GM12878 (cell line): ENCODE measurements at regions not wholly inside any gene's neighbourhood (a gene's known extent, or its start where the extent isn't known, plus 50 kb on each side); places are given as distances from the start of the nearest gene placed in this dataset.

ENCODE experiments used
- ATAC-seq: fragments of 200-7000 bp; cut with Tn5 transposase; 3 replicates; pipeline ENCODE4 v1.9.1; 2020; ENCODE audit warnings: mild to moderate bottlenecking, moderate library complexity
- BruUV-seq: library from RNA; stranded (reverse); fragments of 400-500 nt; replicated peaks from 2 replicates; lab custom pipeline; 2021; lab: Mats Ljungman, UMichigan
- CTCF ChIA-PET: fragments of 300-600 bp; sonication (Branson Sonifier 250); formaldehyde crosslinking; extraction: SDS; loops from one replicate; lab custom pipeline; 2021; ENCODE audit warnings: inconsistent platforms; lab: Yijun Ruan, JAX
- POLR2A ChIA-PET: fragments of 350-600 bp; formaldehyde crosslinking; extraction: SDS; loops from one replicate; lab custom pipeline; 2021; ENCODE audit warnings: inconsistent platforms; lab: Charles Lee
- RAD21 ChIA-PET: fragments of 300-600 bp; sonication (Branson Sonifier 250); formaldehyde crosslinking; loops from one replicate; lab custom pipeline; 2023; ENCODE audit warnings: antibody characterized with exemption; ENCODE audit not compliant: unreplicated experiment; lab: Charles Lee
- SMC1A ChIA-PET: fragments of 300-600 bp; sonication (Branson Sonifier 250); formaldehyde crosslinking; loops from one replicate; lab custom pipeline; 2023; ENCODE audit not compliant: unreplicated experiment, uncharacterized antibody; lab: Charles Lee
- DNase-seq: peaks from one replicate; pipeline ENCODE4 v3.0.0-alpha.2; 2011; ENCODE audit warnings: low read depth, low spot score
- FAIRE-seq: peaks from 3 replicates; lab custom pipeline; 2011; peaks lifted over from hg19 to GRCh38; lab: Jason Lieb, UNC
- H2AFZ ChIP-seq: 2 replicates; pipeline ENCODE4 v1.6.0; 2011; ENCODE audit warnings: low read depth, low read length, control low read depth; ENCODE audit not compliant: control insufficient read depth
- H3K27ac ChIP-seq: 2 replicates; pipeline ENCODE4 v1.5.1; 2011; ENCODE audit warnings: control low read depth; ENCODE audit not compliant: control insufficient read depth, insufficient read depth
- H3K27me3 ChIP-seq, 2 experiments: replicated peaks in 1 of 2; 2 replicates each; pipeline versions ENCODE4 v1.6.0 to v1.6.1; 2011; ENCODE audit warnings: low read length in 1 of 2; ENCODE audit not compliant: control insufficient read depth in 2 of 2, insufficient read depth in 2 of 2
- H3K36me3 ChIP-seq, 2 experiments: 2 replicates each; pipeline ENCODE4 v1.5.1; 2011; ENCODE audit warnings: low read length in 1 of 2; ENCODE audit not compliant: control insufficient read depth in 2 of 2, insufficient read depth in 2 of 2
- H3K4me1 ChIP-seq: 2 replicates; pipeline ENCODE4 v1.6.1; 2011; ENCODE audit warnings: mild to moderate bottlenecking, low read length, moderate library complexity, mixed read lengths; ENCODE audit not compliant: control insufficient read depth, insufficient read depth
- H3K4me2 ChIP-seq: 2 replicates; pipeline ENCODE4 v1.6.0; 2011; ENCODE audit warnings: control low read depth; ENCODE audit not compliant: control insufficient read depth, insufficient read depth
- H3K4me3 ChIP-seq: fragments of 200-600 bp; sonication (generic); 2 replicates; pipeline ENCODE4 v1.5.1; 2016
- H3K79me2 ChIP-seq: 2 replicates; pipeline ENCODE4 v1.6.0; 2011; ENCODE audit warnings: low read length; ENCODE audit not compliant: control insufficient read depth, insufficient read depth
- H3K9ac ChIP-seq: 2 replicates; pipeline ENCODE4 v1.8.0; 2011; ENCODE audit warnings: low read length, control low read depth, mixed read lengths; ENCODE audit not compliant: control insufficient read depth, insufficient read depth
- H3K9me3 ChIP-seq: replicated peaks from 3 replicates; pipeline ENCODE4 v1.5.1; 2011; ENCODE audit warnings: mild to moderate bottlenecking, low read length; ENCODE audit not compliant: control insufficient read depth, insufficient read depth
- H4K20me1 ChIP-seq: 2 replicates; pipeline ENCODE4 v1.6.0; 2011; ENCODE audit not compliant: control insufficient read depth, insufficient read depth
- ATF3 ChIP-seq: IDR thresholded peaks from 2 replicates; pipeline ENCODE4 v1.6.1; 2011; ENCODE audit warnings: low read depth, mild to moderate bottlenecking, low read length, moderate library complexity, borderline replicate concordance; ENCODE audit errors: extremely low read depth
- BMI1 ChIP-seq: fragments of 450-650 bp; IDR thresholded peaks from 2 replicates; pipeline ENCODE4 v1.6.1; 2016; ENCODE audit warnings: mild to moderate bottlenecking, moderate library complexity, borderline replicate concordance
- BRCA1 ChIP-seq: IDR thresholded peaks from 2 replicates; pipeline ENCODE4 v1.6.1; 2011; ENCODE audit warnings: low read depth, low read length, improper control_type of control experiment
- MLLT1 ChIP-seq: fragments of 450-650 bp; IDR thresholded peaks from 2 replicates; pipeline ENCODE4 v1.6.1; 2016; ENCODE audit warnings: mild to moderate bottlenecking
- RFX5 ChIP-seq: IDR thresholded peaks from 2 replicates; pipeline ENCODE4 v1.6.1; 2011; ENCODE audit warnings: low read depth, low read length, improper control_type of control experiment
- STAT1 ChIP-seq: fragments of 450-650 bp; conservative IDR thresholded peaks from 2 replicates; pipeline ENCODE4 v1.6.1; 2014; ENCODE audit warnings: antibody characterized with exemption, mild to moderate bottlenecking
- SUPT20H ChIP-seq: IDR thresholded peaks from 2 replicates; pipeline ENCODE4 v1.6.1; 2011; ENCODE audit warnings: low read depth, mild to moderate bottlenecking, low read length, moderate library complexity, borderline replicate concordance; ENCODE audit not compliant: control insufficient read depth
- ZNF274 ChIP-seq: IDR thresholded peaks from one replicate; pipeline ENCODE4 v1.8.0; 2011; ENCODE audit not compliant: insufficient read length, insufficient read depth
- ZNF687 ChIP-seq: fragments of 450-650 bp; IDR thresholded peaks from 2 replicates; pipeline ENCODE4 v1.6.1; 2017; ENCODE audit warnings: mild to moderate bottlenecking, moderate library complexity
- ZZZ3 ChIP-seq: IDR thresholded peaks from 2 replicates; pipeline ENCODE4 v1.6.1; 2011; ENCODE audit warnings: low read depth; ENCODE audit not compliant: control insufficient read depth, insufficient read length
- WGBS: methylation state at CpG from one replicate; pipeline ENCODE4 v1.1.6; 2016; ENCODE audit warnings: low lambda C conversion rate; ENCODE audit not compliant: insufficient replicate concordance, insufficient coverage; ENCODE audit errors: missing lambda C conversion rate; 5-methylcytosine and 5-hydroxymethylcytosine counted together
- in situ Hi-C: fragments of 300-500 bp; cut with MboI; formaldehyde crosslinking; loops from 9 replicates; pipeline ENCODE4 v1.14.3; 2018; ENCODE audit warnings: mixed read lengths
- intact Hi-C: fragments of 100-400 bp; cut with micrococcal nuclease; formaldehyde crosslinking; loops from one replicate; pipeline ENCODE4 v1.14.2; 2022; ENCODE audit not compliant: unreplicated experiment
- TF ChIP-seq, protein P1 (sequence below): IDR thresholded peaks from 2 replicates; pipeline ENCODE4 v1.6.1; 2012; ENCODE audit warnings: improper control_type of control experiment, low read depth, low read length; ENCODE audit not compliant: insufficient replicate concordance
- TF ChIP-seq, protein P2 (sequence below): IDR thresholded peaks from 2 replicates; pipeline ENCODE4 v1.6.1; 2012; ENCODE audit warnings: low read depth, low read length, improper control_type of control experiment

DNA sequence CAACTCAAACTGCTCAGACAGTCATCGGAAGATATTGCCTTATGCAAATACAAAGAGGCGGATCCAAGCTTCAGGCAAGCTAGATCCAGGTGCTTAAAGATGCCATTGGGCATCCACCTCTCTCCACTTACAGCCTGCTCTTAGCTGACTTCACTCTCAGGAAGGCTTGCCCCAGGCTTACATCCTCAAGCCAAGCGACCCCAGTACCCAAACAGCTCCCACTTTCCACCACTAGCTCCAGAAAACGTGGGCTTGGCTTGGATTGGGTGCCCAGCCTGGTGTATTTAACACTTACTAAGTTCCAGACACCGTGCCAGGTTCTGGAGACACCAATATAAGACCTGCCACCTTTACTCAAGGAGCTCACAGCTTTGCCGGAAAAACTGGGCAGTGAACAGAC lies 142.1 kb upstream of the VSTM2B start:
- POLR2A ChIA-PET = interaction anchor here (0.7 kb wide), 1 partner anchor 425 kb away, joined by 4 read pairs; no protein-coding TSS in a partner anchor
- H3K4me2 ChIP-seq = no peak overlapping the region
- SMC1A ChIA-PET = no interaction called here
- BruUV-seq = no TSS peak
- RAD21 ChIA-PET = no interaction called here
- CTCF ChIA-PET = no interaction called here
- DNase-seq (no peak), ATAC-seq (no peak), FAIRE-seq (no peak)
- no peak overlapping the region for H2AFZ ChIP-seq
- H3K36me3 ChIP-seq = no peaks in the 10 kb centered on the region
- TF ChIP-seq RFX5 (no peak), BMI1 (no peak), ZNF687 (no peak), SUPT20H (no peak), ZZZ3 (no peak), STAT1 (no peak), ATF3 (no peak), ZNF274 (no peak), MLLT1 (no peak), BRCA1 (no peak)
- TF ChIP-seq, protein P1, sequence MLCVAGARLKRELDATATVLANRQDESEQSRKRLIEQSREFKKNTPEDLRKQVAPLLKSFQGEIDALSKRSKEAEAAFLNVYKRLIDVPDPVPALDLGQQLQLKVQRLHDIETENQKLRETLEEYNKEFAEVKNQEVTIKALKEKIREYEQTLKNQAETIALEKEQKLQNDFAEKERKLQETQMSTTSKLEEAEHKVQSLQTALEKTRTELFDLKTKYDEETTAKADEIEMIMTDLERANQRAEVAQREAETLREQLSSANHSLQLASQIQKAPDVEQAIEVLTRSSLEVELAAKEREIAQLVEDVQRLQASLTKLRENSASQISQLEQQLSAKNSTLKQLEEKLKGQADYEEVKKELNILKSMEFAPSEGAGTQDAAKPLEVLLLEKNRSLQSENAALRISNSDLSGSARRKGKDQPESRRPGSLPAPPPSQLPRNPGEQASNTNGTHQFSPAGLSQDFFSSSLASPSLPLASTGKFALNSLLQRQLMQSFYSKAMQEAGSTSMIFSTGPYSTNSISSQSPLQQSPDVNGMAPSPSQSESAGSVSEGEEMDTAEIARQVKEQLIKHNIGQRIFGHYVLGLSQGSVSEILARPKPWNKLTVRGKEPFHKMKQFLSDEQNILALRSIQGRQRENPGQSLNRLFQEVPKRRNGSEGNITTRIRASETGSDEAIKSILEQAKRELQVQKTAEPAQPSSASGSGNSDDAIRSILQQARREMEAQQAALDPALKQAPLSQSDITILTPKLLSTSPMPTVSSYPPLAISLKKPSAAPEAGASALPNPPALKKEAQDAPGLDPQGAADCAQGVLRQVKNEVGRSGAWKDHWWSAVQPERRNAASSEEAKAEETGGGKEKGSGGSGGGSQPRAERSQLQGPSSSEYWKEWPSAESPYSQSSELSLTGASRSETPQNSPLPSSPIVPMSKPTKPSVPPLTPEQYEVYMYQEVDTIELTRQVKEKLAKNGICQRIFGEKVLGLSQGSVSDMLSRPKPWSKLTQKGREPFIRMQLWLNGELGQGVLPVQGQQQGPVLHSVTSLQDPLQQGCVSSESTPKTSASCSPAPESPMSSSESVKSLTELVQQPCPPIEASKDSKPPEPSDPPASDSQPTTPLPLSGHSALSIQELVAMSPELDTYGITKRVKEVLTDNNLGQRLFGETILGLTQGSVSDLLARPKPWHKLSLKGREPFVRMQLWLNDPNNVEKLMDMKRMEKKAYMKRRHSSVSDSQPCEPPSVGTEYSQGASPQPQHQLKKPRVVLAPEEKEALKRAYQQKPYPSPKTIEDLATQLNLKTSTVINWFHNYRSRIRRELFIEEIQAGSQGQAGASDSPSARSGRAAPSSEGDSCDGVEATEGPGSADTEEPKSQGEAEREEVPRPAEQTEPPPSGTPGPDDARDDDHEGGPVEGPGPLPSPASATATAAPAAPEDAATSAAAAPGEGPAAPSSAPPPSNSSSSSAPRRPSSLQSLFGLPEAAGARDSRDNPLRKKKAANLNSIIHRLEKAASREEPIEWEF = no peak
- TF ChIP-seq, protein P2, sequence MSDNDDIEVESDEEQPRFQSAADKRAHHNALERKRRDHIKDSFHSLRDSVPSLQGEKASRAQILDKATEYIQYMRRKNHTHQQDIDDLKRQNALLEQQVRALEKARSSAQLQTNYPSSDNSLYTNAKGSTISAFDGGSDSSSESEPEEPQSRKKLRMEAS = no peak
- in situ Hi-C loops = no loop called here
- 31% methylated on average over 6 of the region's 6 CpGs for WGBS
- H3K9ac ChIP-seq = no peak overlapping the region
- no peaks in the 10 kb centered on the region for H3K9me3 ChIP-seq
- no peaks in the 10 kb centered on the region for H4K20me1 ChIP-seq
- H3K27ac ChIP-seq = no peak overlapping the region
- intact Hi-C loops = no loop called here
- no peak overlapping the region for H3K4me3 ChIP-seq
- no peaks in the 10 kb centered on the region for H3K79me2 ChIP-seq
- no peaks in the 10 kb centered on the region for H3K27me3 ChIP-seq
- H3K4me1 ChIP-seq = no peaks in the 10 kb centered on the region
